Common myeloid progenitor, CD34-positive (primary cell): ENCODE measurements at regions not wholly inside any gene's neighbourhood (a gene's known extent, or its start where the extent isn't known, plus 50 kb on each side); places are given as distances from the start of the nearest gene placed in this dataset.

Experiments
- CTCF ChIA-PET: fragments of 350-600 bp; sonication (Branson Sonifier 250); formaldehyde crosslinking; loops from one replicate; lab custom pipeline; 2021; ENCODE audit warnings: antibody characterized with exemption; lab: Charles Lee
- POLR2A ChIA-PET: fragments of 350-600 bp; sonication (Branson Sonifier 250); formaldehyde crosslinking; loops from one replicate; lab custom pipeline; 2021; ENCODE audit warnings: antibody characterized with exemption; lab: Charles Lee
- DNase-seq, 3 donors: peaks; one replicate each; pipeline versions ENCODE4 v3.0.0 to v3.0.0-alpha.2; 2013
- H3K27ac ChIP-seq, 2 experiments: 1 replicate in 1 of 2; 2 replicates in 1 of 2; pipeline ENCODE4 v1.7.0; 2013; ENCODE audit warnings: inconsistent platforms in 2 of 2, low read length in 2 of 2, mild to moderate bottlenecking in 2 of 2, low read depth in 1 of 2, moderate library complexity in 1 of 2; ENCODE audit not compliant: severe bottlenecking in 2 of 2, insufficient read depth in 1 of 2, poor library complexity in 1 of 2
- H3K27me3 ChIP-seq, 5 experiments: replicated peaks in 2 of 5; 1 replicate in 3 of 5; 2 replicates in 2 of 5; pipeline versions ENCODE4 v1.6.1 to v1.7.0; 2013; ENCODE audit warnings: low read length in 4 of 5, mild to moderate bottlenecking in 2 of 5, moderate library complexity in 2 of 5, inconsistent platforms in 1 of 5; ENCODE audit not compliant: insufficient read depth in 5 of 5, control insufficient read depth in 4 of 5
- H3K36me3 ChIP-seq, 4 experiments: 1 replicate in 2 of 4; 2 replicates in 2 of 4; pipeline versions ENCODE4 v1.6.1 to v1.7.0; 2013; ENCODE audit warnings: low read length in 3 of 4, control low read depth in 1 of 4, mild to moderate bottlenecking in 1 of 4; ENCODE audit not compliant: control insufficient read depth in 4 of 4, insufficient read depth in 4 of 4
- H3K4me1 ChIP-seq, 4 experiments: 1 replicate in 3 of 4; 2 replicates in 1 of 4; pipeline versions ENCODE4 v1.6.1 to v1.7.1; 2013; ENCODE audit warnings: low read length in 3 of 4, mild to moderate bottlenecking in 3 of 4, control low read depth in 1 of 4, inconsistent platforms in 1 of 4, moderate library complexity in 1 of 4; ENCODE audit not compliant: control insufficient read depth in 4 of 4, insufficient read depth in 4 of 4; ENCODE audit errors: control extremely low read depth in 1 of 4
- H3K4me3 ChIP-seq, 7 experiments: 1 replicate in 4 of 7; 2 replicates in 3 of 7; pipeline versions ENCODE4 v1.5.1 to v1.7.0; 2013; ENCODE audit warnings: mild to moderate bottlenecking in 7 of 7, low read length in 6 of 7, moderate library complexity in 6 of 7, inconsistent platforms in 2 of 7, low read depth in 2 of 7, control low read depth in 1 of 7; ENCODE audit not compliant: insufficient read depth in 4 of 7, control insufficient read depth in 1 of 7; ENCODE audit errors: extremely low read depth in 1 of 7
- H3K9me3 ChIP-seq, 5 experiments: 1 replicate in 4 of 5; 2 replicates in 1 of 5; pipeline versions ENCODE4 v1.6.1 to v1.7.1; 2013; ENCODE audit warnings: low read length in 4 of 5, mild to moderate bottlenecking in 2 of 5, inconsistent platforms in 1 of 5, low read depth in 1 of 5, moderate library complexity in 1 of 5; ENCODE audit not compliant: control insufficient read depth in 4 of 5, insufficient read depth in 2 of 5; ENCODE audit errors: control extremely low read depth in 1 of 5
- WGBS: methylation state at CpG from one replicate; pipeline ENCODE4 v1.1.5; 2013; ENCODE audit not compliant: insufficient coverage; 5-methylcytosine and 5-hydroxymethylcytosine counted together

- ChIA-PET POLR2A (no interaction called here), CTCF (no interaction called here)
- Histone ChIP-seq H3K4me3 (no peak overlapping the region), H3K4me1 (no peaks in the 10 kb centered on the region), H3K27ac (no peak overlapping the region), H3K9me3 (no peaks in the 10 kb centered on the region), H3K27me3 (no peaks in the 10 kb centered on the region), H3K36me3 (no peaks in the 10 kb centered on the region)
- 100% methylated on average over 1 of the region's 5 CpGs for WGBS
- no peak for DNase-seq
Measured at GRCh38 chr9:118515947-118516346, 811.7 kb downstream of the TLR4 start.

GRCh38 chr9:118521261-118521660, 817.1 kb downstream of the TLR4 start:
- H3K4me1 ChIP-seq: peaks cover 0 to 14% (median 8%) of the 10 kb centered on the region in 4 experiments
- ChIA-PET CTCF (no interaction called here), POLR2A (no interaction called here)
- H3K9me3 ChIP-seq: no peaks in the 10 kb centered on the region
- no peak overlapping the region for H3K4me3 ChIP-seq
- no peaks in the 10 kb centered on the region for H3K36me3 ChIP-seq
- no peaks in the 10 kb centered on the region for H3K27me3 ChIP-seq
- peak; percentile 10 to 88 (median 71) for DNase-seq
- 0% methylated on average over 1 of the region's 3 CpGs for WGBS
- H3K27ac ChIP-seq: no peak overlapping the region

- no peak overlapping the region for H3K4me3 ChIP-seq
- H3K27me3 ChIP-seq: no peaks in the 10 kb centered on the region
- H3K27ac ChIP-seq: no peak overlapping the region
- DNase-seq: peak; percentile 94 to 99 (median 99)
- no peaks in the 10 kb centered on the region for H3K9me3 ChIP-seq
- ChIA-PET CTCF (interaction anchor here (0.5 kb wide), 1 partner anchor 1828 kb away, joined by 3 read pairs; no protein-coding TSS in a partner anchor), POLR2A (no interaction called here)
- 31% methylated on average over 5 of the region's 9 CpGs for WGBS
- H3K4me1 ChIP-seq: peaks cover 0 to 14% (median 8%) of the 10 kb centered on the region in 4 experiments
- no peaks in the 10 kb centered on the region for H3K36me3 ChIP-seq
Measured at GRCh38 chr9:118522093-118523028, 818.2 kb downstream of the TLR4 start.

GRCh38 chr9:118527261-118527660, 823.1 kb downstream of the TLR4 start:
- no peak overlapping the region for H3K27ac ChIP-seq
- no CpG with 5 or more reads among the region's 1 CpG for WGBS
- peaks cover 5 to 17% (median 15%) of the 10 kb centered on the region in 4 experiments for H3K4me1 ChIP-seq
- ChIA-PET CTCF (interaction anchor here (1.9 kb wide), 1 partner anchor 10 kb away, joined by 4 read pairs; no protein-coding TSS in a partner anchor), POLR2A (no interaction called here)
- DNase-seq: no peak
- no peaks in the 10 kb centered on the region for H3K36me3 ChIP-seq
- H3K4me3 ChIP-seq: no peak overlapping the region
- no peaks in the 10 kb centered on the region for H3K27me3 ChIP-seq
- no peaks in the 10 kb centered on the region for H3K9me3 ChIP-seq

GRCh38 chr9:118529210-118529609, 825.0 kb downstream of the TLR4 start:
- CTCF ChIA-PET: interaction anchor here (1.9 kb wide), 1 partner anchor 12 kb away, joined by 4 read pairs; no protein-coding TSS in a partner anchor
- WGBS: 0% methylated on average over 2 of the region's 3 CpGs
- DNase-seq: peak; percentile 23 to 72 (median 67)

GRCh38 chr9:118529624-118530214, 825.5 kb downstream of the TLR4 start:
- POLR2A ChIA-PET: no interaction called here
- Histone ChIP-seq H3K4me3 (no peak overlapping the region), H3K27ac (peak overlapping the region in 1 of 2 experiments; percentile 32)

More at GRCh38 chr9:118529210-118529609, 825.0 kb downstream of the TLR4 start:
- Histone ChIP-seq H3K4me1 (peaks cover 5 to 13% (median 10%) of the 10 kb centered on the region in 4 experiments), H3K9me3 (no peaks in the 10 kb centered on the region), H3K36me3 (no peaks in the 10 kb centered on the region), H3K27me3 (no peaks in the 10 kb centered on the region), H3K4me3 (peak overlapping the region in 1 of 7 experiments; percentile 4), H3K27ac (no peak overlapping the region)
- POLR2A ChIA-PET: no interaction called here

GRCh38 chr9:118532592-118532991, 828.4 kb downstream of the TLR4 start:
- ChIA-PET CTCF (no interaction called here), POLR2A (no interaction called here)

More at GRCh38 chr9:118529624-118530214, 825.5 kb downstream of the TLR4 start:
- Histone ChIP-seq H3K36me3 (no peaks in the 10 kb centered on the region), H3K4me1 (peaks cover 5 to 13% (median 10%) of the 10 kb centered on the region in 4 experiments), H3K9me3 (no peaks in the 10 kb centered on the region), H3K27me3 (no peaks in the 10 kb centered on the region)
- CTCF ChIA-PET: no interaction called here
- DNase-seq: no peak
- no CpG with 5 or more reads among the region's 2 CpGs for WGBS

More at GRCh38 chr9:118532592-118532991, 828.4 kb downstream of the TLR4 start:
- H3K4me3 ChIP-seq: no peak overlapping the region
- peaks cover 5 to 13% (median 10%) of the 10 kb centered on the region in 4 experiments for H3K4me1 ChIP-seq
- no peak for DNase-seq
- no CpG with 5 or more reads among the region's 1 CpG for WGBS
- no peak overlapping the region for H3K27ac ChIP-seq
- H3K27me3 ChIP-seq: no peaks in the 10 kb centered on the region
- no peaks in the 10 kb centered on the region for H3K9me3 ChIP-seq
- no peaks in the 10 kb centered on the region for H3K36me3 ChIP-seq
